ENCODE measurements at regions not wholly inside any gene's neighbourhood (a gene's known extent, or its start where the extent isn't known, plus 50 kb on each side); places are given as distances from the start of the nearest gene placed in this dataset.

GRCh38 chr7:17056491-17057142 lies 174.8 kb upstream of the AGR3 start:
- Histone ChIP-seq H3K27ac (ENCODE audit: insufficient read depth, low read length) (no peak overlapping the region), H3K4me2 (ENCODE audit: extremely low read depth, insufficient read depth, low read length) (no peak overlapping the region), H3K79me2 (ENCODE audit: control insufficient read depth, insufficient read depth, low read length) (no peaks in the 10 kb centered on the region), H3K9ac (ENCODE audit: insufficient read depth, low read length) (no peak overlapping the region), H3K27me3 (ENCODE audit: control insufficient read depth, insufficient read depth, low read length) (no peaks in the 10 kb centered on the region), H2AFZ (ENCODE audit: low read length) (no peak overlapping the region), H3K4me1 (ENCODE audit: control insufficient read depth, extremely low read depth, insufficient read depth, low read length) (peaks cover 2% of the 10 kb centered on the region), H3K4me3 (replicated peaks in 1 of 4; ENCODE audit: control extremely low read depth in 1 of 4, insufficient read depth in 1 of 4, low read depth in 3 of 4, low read length in 4 of 4) (no peak overlapping the region), H4K20me1 (ENCODE audit: control insufficient read depth, extremely low read depth, insufficient read depth, low read length) (no peaks in the 10 kb centered on the region), H3K9me3 (ENCODE audit: control insufficient read depth, insufficient read depth, low read depth, low read length) (no peaks in the 10 kb centered on the region), H3K36me3 (ENCODE audit: control insufficient read depth, insufficient read depth, low read length) (no peaks in the 10 kb centered on the region)
- TF ChIP-seq EZH2 (IDR thresholded peaks at IDR 0.05; ENCODE audit: low read length, missing control alignments) = no peak
- TF ChIP-seq, protein P1, sequence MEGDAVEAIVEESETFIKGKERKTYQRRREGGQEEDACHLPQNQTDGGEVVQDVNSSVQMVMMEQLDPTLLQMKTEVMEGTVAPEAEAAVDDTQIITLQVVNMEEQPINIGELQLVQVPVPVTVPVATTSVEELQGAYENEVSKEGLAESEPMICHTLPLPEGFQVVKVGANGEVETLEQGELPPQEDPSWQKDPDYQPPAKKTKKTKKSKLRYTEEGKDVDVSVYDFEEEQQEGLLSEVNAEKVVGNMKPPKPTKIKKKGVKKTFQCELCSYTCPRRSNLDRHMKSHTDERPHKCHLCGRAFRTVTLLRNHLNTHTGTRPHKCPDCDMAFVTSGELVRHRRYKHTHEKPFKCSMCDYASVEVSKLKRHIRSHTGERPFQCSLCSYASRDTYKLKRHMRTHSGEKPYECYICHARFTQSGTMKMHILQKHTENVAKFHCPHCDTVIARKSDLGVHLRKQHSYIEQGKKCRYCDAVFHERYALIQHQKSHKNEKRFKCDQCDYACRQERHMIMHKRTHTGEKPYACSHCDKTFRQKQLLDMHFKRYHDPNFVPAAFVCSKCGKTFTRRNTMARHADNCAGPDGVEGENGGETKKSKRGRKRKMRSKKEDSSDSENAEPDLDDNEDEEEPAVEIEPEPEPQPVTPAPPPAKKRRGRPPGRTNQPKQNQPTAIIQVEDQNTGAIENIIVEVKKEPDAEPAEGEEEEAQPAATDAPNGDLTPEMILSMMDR (conservative IDR thresholded peaks at IDR 0.05 in 1 of 2, IDR thresholded peaks at IDR 0.05 in 1 of 2; ENCODE audit: low read depth in 1 of 2, low read length in 2 of 2) = no peak
- DNase-seq (ENCODE audit: low read depth in 2 of 2) = peak; percentile 59 to 74

DNA sequence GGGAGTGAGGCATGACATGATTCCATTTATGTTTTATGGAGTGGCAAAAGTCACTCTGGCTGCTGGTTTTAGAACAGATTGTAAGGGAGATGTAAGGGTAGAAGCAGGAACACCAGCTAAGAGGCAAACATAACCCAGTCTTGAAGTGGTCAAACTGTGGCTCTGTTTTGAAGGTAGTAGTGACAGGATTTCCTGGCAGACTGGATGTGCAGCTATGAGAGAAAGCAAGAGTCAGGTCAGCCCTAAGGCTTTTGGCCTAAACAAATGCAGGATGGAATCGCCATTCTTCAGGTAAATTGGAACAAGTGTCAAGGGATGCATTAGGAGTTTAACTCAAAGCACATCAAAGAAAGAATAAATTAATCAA lies 175.3 kb upstream of the AGR3 start:
- no peak overlapping the region for H3K9ac ChIP-seq (ENCODE audit: insufficient read depth, low read length)
- H3K27me3 ChIP-seq (ENCODE audit: control insufficient read depth, insufficient read depth, low read length) = no peaks in the 10 kb centered on the region
- peaks cover 2% of the 10 kb centered on the region for H3K4me1 ChIP-seq (ENCODE audit: control insufficient read depth, extremely low read depth, insufficient read depth, low read length)
- H3K27ac ChIP-seq (ENCODE audit: insufficient read depth, low read length) = no peak overlapping the region
- H2AFZ ChIP-seq (ENCODE audit: low read length) = no peak overlapping the region
- no peaks in the 10 kb centered on the region for H4K20me1 ChIP-seq (ENCODE audit: control insufficient read depth, extremely low read depth, insufficient read depth, low read length)
- H3K4me2 ChIP-seq (ENCODE audit: extremely low read depth, insufficient read depth, low read length) = no peak overlapping the region
- H3K36me3 ChIP-seq (ENCODE audit: control insufficient read depth, insufficient read depth, low read length) = no peaks in the 10 kb centered on the region
- no peaks in the 10 kb centered on the region for H3K9me3 ChIP-seq (ENCODE audit: control insufficient read depth, insufficient read depth, low read depth, low read length)
- TF ChIP-seq, protein P1 (conservative IDR thresholded peaks at IDR 0.05 in 1 of 2, IDR thresholded peaks at IDR 0.05 in 1 of 2; ENCODE audit: low read depth in 1 of 2, low read length in 2 of 2) = no peak
- no peak for TF ChIP-seq EZH2 (IDR thresholded peaks at IDR 0.05; ENCODE audit: low read length, missing control alignments)
- no peaks in the 10 kb centered on the region for H3K79me2 ChIP-seq (ENCODE audit: control insufficient read depth, insufficient read depth, low read length)
- no peak overlapping the region for H3K4me3 ChIP-seq (replicated peaks in 1 of 4; ENCODE audit: control extremely low read depth in 1 of 4, insufficient read depth in 1 of 4, low read depth in 3 of 4, low read length in 4 of 4)
- DNase-seq (ENCODE audit: low read depth in 2 of 2) = no peak

DNA sequence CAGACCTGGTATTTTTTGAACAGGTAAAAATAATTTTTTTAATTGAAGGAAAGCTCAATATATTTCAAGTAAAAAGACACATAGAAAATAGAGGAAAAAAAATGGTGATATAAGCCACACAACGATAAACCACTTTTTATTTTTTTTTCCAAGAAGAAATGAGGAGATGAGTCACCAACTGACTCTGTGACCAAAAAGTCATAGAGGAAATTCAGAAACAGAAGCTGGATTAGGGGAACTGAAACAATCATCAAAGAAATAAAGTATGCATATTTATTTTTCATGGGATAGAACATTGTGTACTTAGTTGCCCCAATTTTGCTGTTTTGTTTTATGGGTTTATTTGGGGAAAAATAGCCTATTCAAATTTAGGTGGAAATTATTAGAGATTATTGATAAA lies 176.8 kb upstream of the AGR3 start:
- Histone ChIP-seq H3K4me3 (replicated peaks in 1 of 4; ENCODE audit: control extremely low read depth in 1 of 4, insufficient read depth in 1 of 4, low read depth in 3 of 4, low read length in 4 of 4) (no peak overlapping the region), H3K27ac (ENCODE audit: insufficient read depth, low read length) (no peak overlapping the region), H4K20me1 (ENCODE audit: control insufficient read depth, extremely low read depth, insufficient read depth, low read length) (no peaks in the 10 kb centered on the region), H3K79me2 (ENCODE audit: control insufficient read depth, insufficient read depth, low read length) (no peaks in the 10 kb centered on the region), H3K27me3 (ENCODE audit: control insufficient read depth, insufficient read depth, low read length) (no peaks in the 10 kb centered on the region), H3K9ac (ENCODE audit: insufficient read depth, low read length) (no peak overlapping the region), H3K9me3 (ENCODE audit: control insufficient read depth, insufficient read depth, low read depth, low read length) (no peaks in the 10 kb centered on the region), H2AFZ (ENCODE audit: low read length) (no peak overlapping the region), H3K36me3 (ENCODE audit: control insufficient read depth, insufficient read depth, low read length) (no peaks in the 10 kb centered on the region), H3K4me1 (ENCODE audit: control insufficient read depth, extremely low read depth, insufficient read depth, low read length) (peaks cover 2% of the 10 kb centered on the region), H3K4me2 (ENCODE audit: extremely low read depth, insufficient read depth, low read length) (no peak overlapping the region)
- TF ChIP-seq, protein P1 (conservative IDR thresholded peaks at IDR 0.05 in 1 of 2, IDR thresholded peaks at IDR 0.05 in 1 of 2; ENCODE audit: low read depth in 1 of 2, low read length in 2 of 2) = no peak
- no peak for TF ChIP-seq EZH2 (IDR thresholded peaks at IDR 0.05; ENCODE audit: low read length, missing control alignments)
- DNase-seq (ENCODE audit: low read depth in 2 of 2) = peak; percentile 47 to 50

Data from fibroblast of lung (primary cell).